GM13976 (cell line): ENCODE measurements at regions not wholly inside any gene's neighbourhood (a gene's known extent, or its start where the extent isn't known, plus 50 kb on each side); places are given as distances from the start of the nearest gene placed in this dataset.
"Not testable (repeated sequence)": the region's sequence is repeated elsewhere in the genome, so short reads cannot be mapped to it uniquely, and the experiment has no call there.

Experiments
- DNase-seq: peaks from one replicate; pipeline ENCODE4 v3.0.0; 2012; ENCODE audit warnings: low spot score
- in situ Hi-C: fragments of 300-500 bp; cut with MboI; formaldehyde crosslinking; loops from one replicate; pipeline ENCODE4 v1.12.0; 2022; ENCODE audit warnings: low sequenced_read_pairs, mixed read lengths, inconsistent platforms; ENCODE audit not compliant: unreplicated experiment
- TF ChIP-seq, protein P1 (sequence below): IDR thresholded peaks from 2 replicates; pipeline ENCODE4 v1.5.1; 2012; ENCODE audit warnings: borderline replicate concordance, mild to moderate bottlenecking; ENCODE audit not compliant: insufficient read depth; ENCODE audit errors: extremely low read depth, missing control alignments, control extremely low read depth

DNA sequence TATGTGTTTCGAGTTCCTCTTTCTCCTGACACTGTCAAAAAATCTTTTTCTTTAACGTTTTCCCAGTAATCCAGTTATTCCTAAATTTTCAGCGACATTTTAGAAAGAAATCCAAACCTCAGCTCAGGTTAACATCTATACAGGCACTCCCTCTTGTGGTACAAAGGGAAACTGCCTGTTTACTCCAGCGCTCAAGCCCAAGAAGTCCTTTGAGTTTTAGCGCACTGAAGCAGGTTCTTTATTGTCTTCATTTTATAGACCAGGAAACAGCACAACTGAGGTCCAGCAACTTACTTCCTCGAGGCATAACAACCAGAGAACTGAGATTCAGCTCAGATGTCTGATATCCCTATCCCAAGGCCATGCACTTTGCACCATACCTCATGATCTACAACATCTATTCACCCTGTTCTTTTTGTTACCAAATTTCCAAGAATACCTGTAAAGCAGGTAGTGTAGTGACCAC lies 287.2 kb upstream of the MKLN1 start:
- peak; percentile 71 for DNase-seq
- in situ Hi-C loops: no loop called here
- TF ChIP-seq, protein P1, sequence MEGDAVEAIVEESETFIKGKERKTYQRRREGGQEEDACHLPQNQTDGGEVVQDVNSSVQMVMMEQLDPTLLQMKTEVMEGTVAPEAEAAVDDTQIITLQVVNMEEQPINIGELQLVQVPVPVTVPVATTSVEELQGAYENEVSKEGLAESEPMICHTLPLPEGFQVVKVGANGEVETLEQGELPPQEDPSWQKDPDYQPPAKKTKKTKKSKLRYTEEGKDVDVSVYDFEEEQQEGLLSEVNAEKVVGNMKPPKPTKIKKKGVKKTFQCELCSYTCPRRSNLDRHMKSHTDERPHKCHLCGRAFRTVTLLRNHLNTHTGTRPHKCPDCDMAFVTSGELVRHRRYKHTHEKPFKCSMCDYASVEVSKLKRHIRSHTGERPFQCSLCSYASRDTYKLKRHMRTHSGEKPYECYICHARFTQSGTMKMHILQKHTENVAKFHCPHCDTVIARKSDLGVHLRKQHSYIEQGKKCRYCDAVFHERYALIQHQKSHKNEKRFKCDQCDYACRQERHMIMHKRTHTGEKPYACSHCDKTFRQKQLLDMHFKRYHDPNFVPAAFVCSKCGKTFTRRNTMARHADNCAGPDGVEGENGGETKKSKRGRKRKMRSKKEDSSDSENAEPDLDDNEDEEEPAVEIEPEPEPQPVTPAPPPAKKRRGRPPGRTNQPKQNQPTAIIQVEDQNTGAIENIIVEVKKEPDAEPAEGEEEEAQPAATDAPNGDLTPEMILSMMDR: peak; percentile 75

DNA sequence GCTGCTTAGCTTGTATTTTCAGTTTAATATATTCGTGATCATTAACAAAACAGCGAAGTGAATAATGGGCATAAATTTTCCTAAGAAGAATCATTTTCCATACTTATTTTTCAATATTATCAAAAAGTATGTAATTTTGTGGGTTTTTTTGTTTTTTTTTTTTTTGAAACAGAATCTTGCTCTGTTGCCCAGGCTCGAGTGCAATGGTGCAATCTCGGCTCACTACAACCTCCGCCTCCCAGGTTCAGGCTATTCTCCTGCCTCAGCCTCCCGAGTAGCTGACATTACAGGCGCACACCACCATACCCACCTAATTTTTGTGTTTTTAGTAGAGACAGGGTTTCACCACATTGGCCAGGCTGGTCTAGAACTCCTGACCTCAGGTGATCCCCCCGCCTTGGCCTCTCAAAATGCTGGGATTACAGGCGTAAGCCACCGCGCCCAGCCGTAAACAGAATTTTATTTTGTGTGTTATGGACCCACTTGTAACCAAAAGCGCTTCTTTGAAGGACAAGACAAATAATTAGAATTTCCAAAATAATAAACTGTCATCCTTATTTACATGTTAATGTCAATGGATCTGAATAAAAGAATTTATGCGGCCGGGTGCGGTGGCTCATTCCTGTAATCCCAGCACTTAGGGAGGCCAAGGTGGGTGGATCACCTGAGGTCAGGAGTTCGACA lies 286.5 kb upstream of the MKLN1 start:
- DNase-seq, in situ Hi-C loops: not testable (repeated sequence)

DNA sequence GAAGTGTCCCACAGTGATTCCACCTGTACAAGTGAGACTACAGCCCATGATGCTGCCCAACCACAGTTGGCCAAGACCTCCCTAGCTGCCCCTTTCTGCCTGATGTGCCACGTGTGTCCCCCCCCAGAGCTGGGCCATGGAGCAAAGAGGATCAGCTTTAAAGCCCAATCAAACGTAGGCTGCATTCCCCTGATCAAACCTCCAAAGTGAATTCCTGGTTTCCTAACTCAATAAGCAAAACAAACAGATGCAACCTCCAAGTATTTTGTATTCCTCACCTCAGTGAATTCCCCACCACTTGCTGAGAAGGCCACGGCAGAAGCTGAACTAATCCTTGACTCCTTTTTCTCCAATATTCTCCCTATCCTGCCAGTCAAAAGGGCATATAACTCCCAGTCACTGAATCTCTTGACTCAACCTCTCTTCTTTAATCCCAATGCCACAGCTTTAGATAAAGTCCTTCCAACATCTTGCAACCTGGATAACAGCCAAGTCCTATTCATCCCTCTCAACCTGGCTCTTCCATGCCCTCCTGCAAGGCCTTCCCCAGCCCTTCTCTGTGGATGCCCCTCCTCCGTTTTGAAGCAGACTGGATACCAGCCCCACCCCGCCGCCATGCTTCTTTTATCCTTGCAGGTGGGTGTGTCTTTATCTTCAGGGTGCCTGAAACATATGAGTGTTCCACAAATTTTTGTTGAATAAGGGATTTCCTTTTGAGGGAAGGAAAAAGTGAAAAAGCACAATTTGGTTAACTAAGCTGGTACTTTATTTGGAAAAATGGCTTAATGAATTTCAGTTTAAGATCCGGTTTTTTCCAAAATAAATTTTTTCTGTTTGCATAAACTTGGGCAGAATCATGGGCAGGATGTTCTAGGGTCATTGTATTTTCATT lies 285.2 kb upstream of the MKLN1 start:
- in situ Hi-C loops: no loop called here
- TF ChIP-seq, protein P1: no peak
- DNase-seq: no peak

DNA sequence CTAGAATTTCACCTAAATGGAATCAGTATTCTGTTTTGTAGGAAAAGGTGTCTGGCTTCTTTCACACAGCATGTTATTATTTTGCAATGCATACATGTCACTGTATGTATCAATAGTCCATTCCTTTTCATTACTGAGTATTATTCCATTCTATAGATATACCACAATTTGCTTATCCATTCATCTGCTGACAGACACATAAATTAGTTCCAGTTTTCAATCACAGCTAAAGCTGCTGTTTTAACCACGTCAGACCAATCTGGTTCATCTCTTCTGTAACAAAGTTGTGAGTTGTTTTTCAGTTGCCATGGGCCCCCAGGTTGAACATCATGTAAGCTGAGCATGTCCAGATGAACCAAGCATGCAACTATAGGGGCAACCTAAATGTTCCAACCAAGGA lies 282.1 kb upstream of the MKLN1 start:
- TF ChIP-seq, protein P1: no peak
- no peak for DNase-seq
- in situ Hi-C loops: no loop called here

DNA sequence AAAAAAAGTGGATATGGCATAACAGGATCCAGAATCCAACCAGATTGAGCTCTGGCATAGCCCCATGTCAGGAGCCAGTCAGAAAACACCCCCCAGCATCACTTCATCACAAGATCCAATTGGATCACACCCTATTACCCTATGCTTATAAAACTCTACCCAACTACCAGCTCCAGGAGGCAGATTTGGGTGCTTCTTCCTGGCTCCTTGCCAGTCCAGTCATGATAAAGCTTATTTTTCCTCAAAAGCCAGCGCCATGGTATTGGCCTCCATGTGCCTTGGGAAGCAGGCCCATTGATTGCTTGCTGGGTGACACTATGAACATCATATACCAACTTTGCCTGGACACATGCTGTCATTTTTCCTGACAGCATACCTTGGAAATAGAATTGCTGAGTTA lies 281.4 kb upstream of the MKLN1 start:
- TF ChIP-seq, protein P1: no peak
- DNase-seq: no peak
- in situ Hi-C loops: no loop called here

DNA sequence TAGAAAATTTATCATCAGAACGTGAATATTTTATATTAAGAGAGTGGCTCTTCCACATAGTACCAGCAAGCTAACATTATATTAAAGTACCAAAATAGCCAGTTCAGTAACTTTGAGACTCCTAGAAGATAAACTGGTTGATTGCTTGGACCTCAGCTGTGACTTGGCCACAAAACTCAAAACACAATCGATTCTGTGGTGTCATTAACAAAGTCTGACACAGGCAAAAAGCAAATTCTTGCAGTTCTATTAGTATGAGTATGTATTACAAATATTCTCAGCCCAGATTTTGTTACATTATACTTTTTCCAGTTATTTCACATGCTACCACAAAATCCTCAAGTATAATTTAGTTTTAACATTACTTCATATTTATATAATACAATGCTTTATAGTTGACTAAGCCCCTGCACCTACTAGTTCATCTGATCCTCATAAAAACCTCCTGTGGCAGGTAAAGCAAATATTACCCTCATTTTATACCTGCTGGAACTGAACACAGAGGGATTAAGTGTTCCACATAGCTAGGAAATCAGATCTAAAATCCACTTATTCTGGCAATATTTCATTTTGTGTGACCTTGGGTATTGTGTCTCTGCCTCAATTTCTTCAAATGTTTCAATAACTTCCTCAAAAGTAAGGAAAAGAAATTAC lies 279.9 kb upstream of the MKLN1 start:
- in situ Hi-C loops: no loop called here
- TF ChIP-seq, protein P1: no peak

More for the DNA sequence above, 279.9 kb upstream of the MKLN1 start:
- no peak for DNase-seq
